Activated CD8-positive, alpha-beta T cell treated with anti-CD3 and anti-CD28 coated beads, Interleukin-2, amount 10 ng/mL, durations not matched to agents 7 days and 5 days (primary cell): ENCODE measurements at regions not wholly inside any gene's neighbourhood (a gene's known extent, or its start where the extent isn't known, plus 50 kb on each side); places are given as distances from the start of the nearest gene placed in this dataset.

Source experiments
- ATAC-seq: fragments of 150-1000 bp; cut with Tn5 transposase; one replicate; pipeline ENCODE4 v1.10.0; 2021; ENCODE audit warnings: moderate library complexity
- CTCF ChIA-PET: fragments of 350-600 bp; sonication (Branson Sonifier 250); formaldehyde crosslinking; loops from one replicate; lab custom pipeline; 2021; ENCODE audit warnings: antibody characterized with exemption; lab: Charles Lee
- POLR2A ChIA-PET: fragments of 350-600 bp; sonication (Branson Sonifier 250); formaldehyde crosslinking; loops from one replicate; lab custom pipeline; 2021; ENCODE audit warnings: antibody characterized with exemption; lab: Charles Lee
- DNase-seq: peaks from one replicate; pipeline ENCODE4 v3.0.0-alpha.2; 2020
- H3K27ac Mint-ChIP-seq: one replicate; pipeline ENCODE4 v1.8.0; 2021; ENCODE audit warnings: mild to moderate bottlenecking, mixed read lengths
- H3K27me3 Mint-ChIP-seq: one replicate; pipeline ENCODE4 v1.8.0; 2021; ENCODE audit warnings: low read depth, mixed read lengths
- H3K36me3 Mint-ChIP-seq: one replicate; pipeline ENCODE4 v1.8.0; 2021; ENCODE audit warnings: low read depth, mixed read lengths
- H3K4me1 Mint-ChIP-seq: one replicate; pipeline ENCODE4 v1.8.0; 2021; ENCODE audit warnings: low read depth, mixed read lengths
- H3K4me3 Mint-ChIP-seq: one replicate; pipeline ENCODE4 v1.8.0; 2021; ENCODE audit warnings: mild to moderate bottlenecking, mixed read lengths
- H3K9me3 Mint-ChIP-seq: one replicate; pipeline ENCODE4 v1.8.0; 2022; ENCODE audit warnings: mixed read lengths; ENCODE audit not compliant: insufficient read depth

GRCh38 chr5:90113108-90113507 lies 296.4 kb downstream of the CETN3 start:
- DNase-seq, result no peak

GRCh38 chr5:90112033-90112692 lies 297.4 kb downstream of the CETN3 start:
- Mint-ChIP-seq H3K9me3 (no peaks in the 10 kb centered on the region), H3K36me3 (no peaks in the 10 kb centered on the region), H3K27me3 (no peaks in the 10 kb centered on the region), H3K4me1 (no peaks in the 10 kb centered on the region), H3K4me3 (no peak overlapping the region), H3K27ac (no peak overlapping the region)
- POLR2A ChIA-PET, result no interaction called here
- CTCF ChIA-PET, result no interaction called here
- ATAC-seq (no peak), DNase-seq (no peak)

More at GRCh38 chr5:90113108-90113507, 296.4 kb downstream of the CETN3 start:
- Mint-ChIP-seq H3K27ac (no peak overlapping the region), H3K27me3 (no peaks in the 10 kb centered on the region), H3K4me1 (no peaks in the 10 kb centered on the region), H3K36me3 (no peaks in the 10 kb centered on the region), H3K9me3 (no peaks in the 10 kb centered on the region), H3K4me3 (no peak overlapping the region)
- ChIA-PET POLR2A (no interaction called here), CTCF (no interaction called here)
- no peak for ATAC-seq

- DNase-seq (no peak), ATAC-seq (no peak)
- CTCF ChIA-PET, result no interaction called here
- no peak overlapping the region for H3K4me3 Mint-ChIP-seq
- no peak overlapping the region for H3K27ac Mint-ChIP-seq
- H3K9me3 Mint-ChIP-seq, result no peaks in the 10 kb centered on the region
- POLR2A ChIA-PET, result no interaction called here
- H3K36me3 Mint-ChIP-seq, result no peaks in the 10 kb centered on the region
- no peaks in the 10 kb centered on the region for H3K4me1 Mint-ChIP-seq
- no peaks in the 10 kb centered on the region for H3K27me3 Mint-ChIP-seq
These were observed 298.1 kb downstream of the CETN3 start for GRCh38 chr5:90111364-90112032.

- DNase-seq, result no peak
- no peaks in the 10 kb centered on the region for H3K9me3 Mint-ChIP-seq
- H3K4me1 Mint-ChIP-seq, result no peaks in the 10 kb centered on the region
- no peak for ATAC-seq
- H3K27me3 Mint-ChIP-seq, result no peaks in the 10 kb centered on the region
- ChIA-PET POLR2A (no interaction called here), CTCF (interaction anchor here (0.6 kb wide), 1 partner anchor 281 kb away, joined by 3 read pairs; no protein-coding TSS in a partner anchor)
- no peak overlapping the region for H3K4me3 Mint-ChIP-seq
- H3K27ac Mint-ChIP-seq, result no peak overlapping the region
- H3K36me3 Mint-ChIP-seq, result no peaks in the 10 kb centered on the region
These were observed 300.3 kb downstream of the CETN3 start for GRCh38 chr5:90109285-90109684.

GRCh38 chr5:90099099-90099498 lies 310.5 kb downstream of the CETN3 start:
- H3K9me3 Mint-ChIP-seq, result no peaks in the 10 kb centered on the region
- ChIA-PET POLR2A (no interaction called here), CTCF (no interaction called here)
- H3K27ac Mint-ChIP-seq, result no peak overlapping the region
- DNase-seq (no peak), ATAC-seq (no peak)
- no peaks in the 10 kb centered on the region for H3K27me3 Mint-ChIP-seq
- no peak overlapping the region for H3K4me3 Mint-ChIP-seq
- H3K4me1 Mint-ChIP-seq, result no peaks in the 10 kb centered on the region
- H3K36me3 Mint-ChIP-seq, result no peaks in the 10 kb centered on the region

- ATAC-seq (no peak), DNase-seq (no peak)
- ChIA-PET CTCF (no interaction called here), POLR2A (no interaction called here)
- Mint-ChIP-seq H3K27me3 (no peaks in the 10 kb centered on the region), H3K36me3 (no peaks in the 10 kb centered on the region), H3K4me1 (no peaks in the 10 kb centered on the region), H3K27ac (no peak overlapping the region), H3K4me3 (no peak overlapping the region), H3K9me3 (no peaks in the 10 kb centered on the region)
These were observed 312.5 kb downstream of the CETN3 start for GRCh38 chr5:90097082-90097477.

GRCh38 chr5:90096415-90097081 lies 313.0 kb downstream of the CETN3 start:
- POLR2A ChIA-PET, result no interaction called here
- H3K9me3 Mint-ChIP-seq, result no peaks in the 10 kb centered on the region
- no peaks in the 10 kb centered on the region for H3K4me1 Mint-ChIP-seq
- no peak for ATAC-seq
- CTCF ChIA-PET, result no interaction called here
- H3K27ac Mint-ChIP-seq, result no peak overlapping the region
- DNase-seq, result no peak
- H3K36me3 Mint-ChIP-seq, result no peaks in the 10 kb centered on the region
- H3K4me3 Mint-ChIP-seq, result no peak overlapping the region
- no peaks in the 10 kb centered on the region for H3K27me3 Mint-ChIP-seq

- ATAC-seq (no peak), DNase-seq (no peak)
- Mint-ChIP-seq H3K4me1 (no peaks in the 10 kb centered on the region), H3K4me3 (no peak overlapping the region), H3K27me3 (no peaks in the 10 kb centered on the region), H3K9me3 (no peaks in the 10 kb centered on the region), H3K27ac (no peak overlapping the region), H3K36me3 (no peaks in the 10 kb centered on the region)
- ChIA-PET CTCF (no interaction called here), POLR2A (no interaction called here)
These were observed 314.1 kb downstream of the CETN3 start for GRCh38 chr5:90095292-90096060.

- H3K36me3 Mint-ChIP-seq, result no peaks in the 10 kb centered on the region
These were observed 315.6 kb downstream of the CETN3 start for GRCh38 chr5:90093751-90094485.

GRCh38 chr5:90092734-90093133 lies 316.8 kb downstream of the CETN3 start:
- H3K4me1 Mint-ChIP-seq, result no peaks in the 10 kb centered on the region
- ChIA-PET POLR2A (no interaction called here), CTCF (no interaction called here)
- no peak for DNase-seq
- H3K36me3 Mint-ChIP-seq, result no peaks in the 10 kb centered on the region
- no peak overlapping the region for H3K27ac Mint-ChIP-seq
- no peak overlapping the region for H3K4me3 Mint-ChIP-seq
- ATAC-seq, result no peak
- H3K9me3 Mint-ChIP-seq, result peaks cover 5% of the 10 kb centered on the region
- no peaks in the 10 kb centered on the region for H3K27me3 Mint-ChIP-seq

More at GRCh38 chr5:90093751-90094485, 315.6 kb downstream of the CETN3 start:
- Mint-ChIP-seq H3K27ac (no peak overlapping the region), H3K9me3 (peaks cover 2% of the 10 kb centered on the region), H3K4me3 (no peak overlapping the region), H3K4me1 (no peaks in the 10 kb centered on the region), H3K27me3 (no peaks in the 10 kb centered on the region)
- CTCF ChIA-PET, result no interaction called here
- POLR2A ChIA-PET, result no interaction called here
- ATAC-seq (no peak), DNase-seq (no peak)

GRCh38 chr5:90084342-90084741 lies 325.2 kb downstream of the CETN3 start:
- ATAC-seq (no peak), DNase-seq (no peak)
- H3K27me3 Mint-ChIP-seq, result no peaks in the 10 kb centered on the region
- H3K4me3 Mint-ChIP-seq, result no peak overlapping the region
- no peaks in the 10 kb centered on the region for H3K36me3 Mint-ChIP-seq
- H3K27ac Mint-ChIP-seq, result no peak overlapping the region
- ChIA-PET POLR2A (interaction anchor here (0.7 kb wide), 1 partner anchor 198 kb away, joined by 6 read pairs; no protein-coding TSS in a partner anchor), CTCF (no interaction called here)
- no peaks in the 10 kb centered on the region for H3K4me1 Mint-ChIP-seq
- H3K9me3 Mint-ChIP-seq, result peaks cover 14% of the 10 kb centered on the region
